ENCODE measurements at regions not wholly inside any gene's neighbourhood (a gene's known extent, or its start where the extent isn't known, plus 50 kb on each side); places are given as distances from the start of the nearest gene placed in this dataset.

DNA sequence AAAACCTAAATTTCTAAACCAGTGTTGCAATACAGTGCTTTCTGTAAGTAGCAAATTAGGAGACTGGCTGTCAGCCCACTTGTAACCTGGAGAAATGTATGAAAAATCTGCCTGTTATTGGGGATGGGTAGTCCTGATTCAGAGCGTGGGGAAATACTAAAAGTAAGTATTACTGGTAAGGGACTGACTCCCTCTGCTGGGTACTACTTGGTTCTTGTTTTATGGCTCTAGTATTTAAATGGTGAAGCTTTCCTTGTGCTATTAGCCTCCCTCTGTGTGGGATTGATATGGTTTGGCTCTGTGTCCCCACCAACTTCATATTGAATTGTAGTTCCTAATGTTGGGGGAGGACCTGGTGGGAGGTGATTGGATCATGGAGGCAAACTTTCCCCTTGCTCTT lies 886.1 kb downstream of the SORCS1 start:
- TF ChIP-seq GATA3 (IDR thresholded peaks at IDR 0.05; ENCODE audit: borderline replicate concordance) (no peak), SREBF2 (IDR thresholded peaks at IDR 0.05) (no peak), CHD4 (IDR thresholded peaks at IDR 0.05; ENCODE audit: borderline replicate concordance) (no peak)
